A673 (cell line): ENCODE measurements at regions not wholly inside any gene's neighbourhood (a gene's known extent, or its start where the extent isn't known, plus 50 kb on each side); places are given as distances from the start of the nearest gene placed in this dataset.

ENCODE experiments used
- BruUV-seq: library from RNA; stranded (reverse); fragments of 400-500 nt; replicated peaks from 2 replicates; lab custom pipeline; 2021; lab: Mats Ljungman, UMichigan
- CTCF ChIA-PET: fragments of 300-600 bp; sonication (Branson Sonifier 250); formaldehyde crosslinking; loops from one replicate; lab custom pipeline; 2022; ENCODE audit warnings: antibody characterized with exemption; lab: Charles Lee
- POLR2A ChIA-PET: fragments of 300-600 bp; sonication (Branson Sonifier 250); formaldehyde crosslinking; loops from one replicate; lab custom pipeline; 2022; ENCODE audit warnings: antibody characterized with exemption; ENCODE audit not compliant: low non-redundant PET; lab: Charles Lee
- DNase-seq: peaks from one replicate; pipeline ENCODE4 v3.0.0-alpha.2; 2015; ENCODE audit warnings: low spot score
- H3K27ac ChIP-seq: fragments of 200-600 bp; sonication (generic); 2 replicates; pipeline ENCODE4 v1.5.1; 2016; ENCODE audit warnings: mixed run types, low read depth, mild to moderate bottlenecking, mixed read lengths, antibody characterized with exemption, low read length; ENCODE audit not compliant: poor library complexity, severe bottlenecking
- H3K27me3 ChIP-seq: fragments of 200-600 bp; sonication (generic); replicated peaks from 2 replicates; pipeline ENCODE4 v1.6.1; 2017; ENCODE audit warnings: mixed run types, low read depth, mild to moderate bottlenecking, mixed read lengths, antibody characterized with exemption, low read length; ENCODE audit not compliant: insufficient read depth, poor library complexity
- H3K36me3 ChIP-seq: fragments of 200-600 bp; sonication (generic); 2 replicates; pipeline ENCODE4 v1.6.1; 2016; ENCODE audit warnings: mixed run types, mild to moderate bottlenecking, mixed read lengths, antibody characterized with exemption, low read length; ENCODE audit not compliant: insufficient read depth, poor library complexity, severe bottlenecking
- H3K4me1 ChIP-seq: fragments of 200-600 bp; sonication (generic); 2 replicates; pipeline ENCODE4 v1.6.1; 2017; ENCODE audit warnings: mixed run types, mild to moderate bottlenecking, mixed read lengths, antibody characterized with exemption, low read length; ENCODE audit not compliant: insufficient read depth, poor library complexity, severe bottlenecking
- H3K4me3 ChIP-seq: fragments of 200-600 bp; sonication (generic); 2 replicates; pipeline ENCODE4 v1.5.1; 2016; ENCODE audit warnings: low read depth, mixed run types, mild to moderate bottlenecking, mixed read lengths, low read length; ENCODE audit not compliant: poor library complexity, severe bottlenecking
- H3K9me3 ChIP-seq: fragments of 200-600 bp; sonication (generic); 2 replicates; pipeline ENCODE4 v1.6.1; 2016; ENCODE audit warnings: mixed run types, low read depth, mild to moderate bottlenecking, mixed read lengths, antibody characterized with exemption, low read length; ENCODE audit not compliant: poor library complexity, severe bottlenecking
- CTCF ChIP-seq: fragments of 300-800, 200-600 bp; sonication (generic); conservative IDR thresholded peaks from 2 replicates; pipeline ENCODE4 v1.5.1; 2017; ENCODE audit warnings: low read depth, mild to moderate bottlenecking, antibody characterized with exemption, low read length, moderate library complexity, mixed read lengths
- EZH2 ChIP-seq: fragments of 200-600 bp; sonication (generic); IDR thresholded peaks from 2 replicates; pipeline ENCODE4 v1.6.1; 2017; ENCODE audit warnings: borderline replicate concordance, low read depth, mild to moderate bottlenecking, mixed read lengths, antibody characterized with exemption, low read length; ENCODE audit not compliant: poor library complexity, severe bottlenecking
- intact Hi-C: fragments of 100-400 bp; cut with micrococcal nuclease; formaldehyde crosslinking; loops from one replicate; pipeline ENCODE4 v1.10.0; 2022; ENCODE audit not compliant: unreplicated experiment

GRCh38 chr1:30123896-30124295, 599.5 kb downstream of the MATN1 start:
- no peak for DNase-seq
- no peak overlapping the region for H3K4me3 ChIP-seq
- ChIA-PET POLR2A (no interaction called here), CTCF (no interaction called here)
- H3K9me3 ChIP-seq: no peaks in the 10 kb centered on the region
- no TSS peak for BruUV-seq
- TF ChIP-seq CTCF: no peak
- no peak for TF ChIP-seq EZH2
- no peaks in the 10 kb centered on the region for H3K27me3 ChIP-seq
- H3K27ac ChIP-seq: no peak overlapping the region
- H3K4me1 ChIP-seq: peaks cover 29% of the 10 kb centered on the region
- H3K36me3 ChIP-seq: no peaks in the 10 kb centered on the region
- intact Hi-C loops: no loop called here

DNA sequence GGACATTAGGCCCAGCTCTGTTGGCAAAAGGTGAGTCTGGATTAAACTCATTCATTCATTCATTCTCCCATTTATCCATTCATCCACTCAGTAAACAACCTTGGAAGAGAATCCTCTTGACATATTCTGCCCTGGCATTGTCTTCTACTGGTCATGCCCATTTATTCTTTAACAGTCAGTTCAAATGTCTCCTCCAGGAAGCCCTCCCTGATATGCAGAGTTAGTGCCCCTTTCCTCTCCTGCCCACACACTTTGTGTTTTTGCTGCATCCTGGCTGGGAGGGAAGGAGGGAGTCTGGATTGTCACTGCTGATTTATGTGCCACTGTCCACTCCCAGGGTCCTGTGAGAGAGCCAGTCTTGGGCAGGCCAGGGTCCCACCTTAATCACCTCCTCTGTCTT, 600.3 kb downstream of the MATN1 start:
- BruUV-seq: no TSS peak
- no peaks in the 10 kb centered on the region for H3K9me3 ChIP-seq
- CTCF ChIA-PET: interaction anchor here (0.7 kb wide), 1 partner anchor 11 kb away, joined by 3 read pairs; no protein-coding TSS in a partner anchor

DNA sequence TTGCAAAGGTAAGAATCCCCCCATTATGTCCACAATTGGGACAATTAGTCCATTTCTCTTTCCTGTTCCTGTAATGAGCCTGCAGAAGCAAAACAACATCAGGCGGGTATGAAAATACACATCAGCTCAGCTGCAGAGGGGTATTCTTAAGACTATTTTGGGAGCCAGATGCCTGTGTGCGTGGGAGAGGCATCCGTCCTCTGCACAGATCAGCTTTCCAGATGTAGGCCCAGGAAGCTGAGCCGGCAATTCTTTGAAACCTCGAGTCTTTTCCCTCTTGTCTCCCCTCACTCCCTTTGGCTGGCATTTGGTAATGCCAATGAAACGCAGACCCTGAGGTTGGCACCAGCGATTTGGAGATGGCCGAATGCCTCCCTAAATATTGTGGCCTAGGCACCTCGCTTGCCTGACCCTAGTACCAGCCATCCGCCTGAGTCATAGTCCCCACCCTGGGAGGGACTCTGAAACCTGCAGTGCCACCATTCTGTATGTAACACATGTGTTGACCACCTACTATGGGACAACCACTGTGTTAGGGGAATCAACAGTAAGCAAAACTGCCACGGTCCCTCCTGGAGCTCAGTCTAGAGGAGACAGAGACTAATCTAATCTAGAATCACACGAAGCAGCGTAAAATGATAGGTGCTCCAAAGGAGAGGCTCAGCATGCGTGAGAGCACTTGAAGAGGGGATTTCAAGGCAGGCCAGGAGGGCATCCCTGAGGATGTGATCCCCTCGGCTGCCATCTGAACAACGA, 603.0 kb downstream of the MATN1 start:
- ChIA-PET CTCF (no interaction called here), POLR2A (no interaction called here)
- no peak overlapping the region for H3K27ac ChIP-seq
- peaks cover 10% of the 10 kb centered on the region for H3K4me1 ChIP-seq
- H3K27me3 ChIP-seq: no peaks in the 10 kb centered on the region
- TF ChIP-seq EZH2: no peak
- no peak for TF ChIP-seq CTCF
- no TSS peak for BruUV-seq
- no peak overlapping the region for H3K4me3 ChIP-seq
- H3K36me3 ChIP-seq: no peaks in the 10 kb centered on the region
- DNase-seq: peak; percentile 22
- no peaks in the 10 kb centered on the region for H3K9me3 ChIP-seq
- intact Hi-C loops: no loop called here

More for the DNA sequence above, 600.3 kb downstream of the MATN1 start:
- no peak for TF ChIP-seq CTCF
- no peak for TF ChIP-seq EZH2
- DNase-seq: no peak
- intact Hi-C loops: no loop called here
- POLR2A ChIA-PET: no interaction called here
- Histone ChIP-seq H3K4me1 (peaks cover 29% of the 10 kb centered on the region), H3K27me3 (no peaks in the 10 kb centered on the region), H3K36me3 (no peaks in the 10 kb centered on the region), H3K27ac (no peak overlapping the region), H3K4me3 (no peak overlapping the region)
